H9 (cell line): ENCODE measurements at regions not wholly inside any gene's neighbourhood (a gene's known extent, or its start where the extent isn't known, plus 50 kb on each side); places are given as distances from the start of the nearest gene placed in this dataset.

Experiments
- DNase-seq: peaks from one replicate; pipeline ENCODE4 v3.0.0-alpha.2; 2017
- H2AFZ ChIP-seq: one replicate; pipeline ENCODE4 v1.6.1; 2013; ENCODE audit warnings: mild to moderate bottlenecking, low read length, control low read depth, moderate library complexity
- H2AK5ac ChIP-seq: 2 replicates; pipeline ENCODE4 v1.6.1; 2013; ENCODE audit warnings: low read length, control low read depth, mixed read lengths; ENCODE audit not compliant: insufficient read length
- H2BK120ac ChIP-seq: one replicate; pipeline ENCODE4 v1.6.1; 2013; ENCODE audit warnings: low read depth, mild to moderate bottlenecking, low read length, control low read depth, inconsistent platforms; ENCODE audit not compliant: poor library complexity, severe bottlenecking
- H2BK12ac ChIP-seq: 2 replicates; pipeline ENCODE4 v1.6.1; 2013; ENCODE audit warnings: low read length, control low read depth, mixed read lengths, low read depth; ENCODE audit not compliant: insufficient read length
- H2BK15ac ChIP-seq: 2 replicates; pipeline ENCODE4 v1.6.1; 2013; ENCODE audit warnings: low read depth, low read length, control low read depth
- H2BK20ac ChIP-seq: one replicate; pipeline ENCODE4 v1.6.1; 2013; ENCODE audit warnings: low read depth, mild to moderate bottlenecking, low read length, control low read depth, inconsistent platforms; ENCODE audit not compliant: poor library complexity, severe bottlenecking
- H2BK5ac ChIP-seq: 2 replicates; pipeline ENCODE4 v1.6.1; 2013; ENCODE audit warnings: low read length, control low read depth, mixed read lengths; ENCODE audit not compliant: insufficient read length
- H3K14ac ChIP-seq: 2 replicates; pipeline ENCODE4 v1.6.1; 2013; ENCODE audit warnings: low read length, control low read depth; ENCODE audit not compliant: insufficient read depth
- H3K18ac ChIP-seq: 2 replicates; pipeline ENCODE4 v1.6.1; 2013; ENCODE audit warnings: low read depth, mild to moderate bottlenecking, mixed read lengths, low read length, control low read depth; ENCODE audit not compliant: insufficient read length
- H3K23ac ChIP-seq: 2 replicates; pipeline ENCODE4 v1.6.1; 2013; ENCODE audit warnings: low read length, control low read depth, mixed read lengths, low read depth; ENCODE audit not compliant: insufficient read length
- H3K23me2 ChIP-seq: 2 replicates; pipeline ENCODE4 v1.6.1; 2013; ENCODE audit warnings: low read depth, mild to moderate bottlenecking, mixed read lengths, low read length, control low read depth; ENCODE audit not compliant: insufficient read length, poor library complexity, severe bottlenecking
- H3K27ac ChIP-seq: 2 replicates; pipeline ENCODE4 v1.5.1; 2013; ENCODE audit warnings: low read length, control low read depth, mixed read lengths, low read depth; ENCODE audit not compliant: insufficient read length
- H3K27me3 ChIP-seq: 2 replicates; pipeline ENCODE4 v1.6.1; 2013; ENCODE audit warnings: low read length, control low read depth, inconsistent platforms; ENCODE audit not compliant: insufficient read depth
- H3K4ac ChIP-seq: 2 replicates; pipeline ENCODE4 v1.6.1; 2013; ENCODE audit warnings: low read depth, mild to moderate bottlenecking, control low read depth, inconsistent platforms, low read length, moderate library complexity
- H3K4me1 ChIP-seq: 2 replicates; pipeline ENCODE4 v1.6.1; 2013; ENCODE audit warnings: low read length, control low read depth, inconsistent platforms; ENCODE audit not compliant: insufficient read depth
- H3K4me2 ChIP-seq: 2 replicates; pipeline ENCODE4 v1.6.1; 2013; ENCODE audit warnings: low read length, control low read depth, mixed read lengths; ENCODE audit not compliant: insufficient read length, insufficient read depth
- H3K56ac ChIP-seq: 2 replicates; pipeline ENCODE4 v1.6.1; 2013; ENCODE audit warnings: low read depth, mild to moderate bottlenecking, mixed read lengths, low read length, control low read depth; ENCODE audit not compliant: insufficient read length
- H3K79me1 ChIP-seq: 2 replicates; pipeline ENCODE4 v1.6.1; 2013; ENCODE audit warnings: low read depth, mild to moderate bottlenecking, moderate library complexity, low read length, control low read depth, inconsistent platforms; ENCODE audit not compliant: insufficient read depth, poor library complexity, severe bottlenecking
- H3K79me2 ChIP-seq: 2 replicates; pipeline ENCODE4 v1.6.1; 2013; ENCODE audit warnings: low read length, control low read depth, inconsistent platforms; ENCODE audit not compliant: insufficient read depth
- H3K9ac ChIP-seq: 2 replicates; pipeline ENCODE4 v1.6.1; 2013; ENCODE audit warnings: low read length, control low read depth, mixed read lengths; ENCODE audit not compliant: insufficient read length; ENCODE audit errors: extremely low read depth
- H3K9me3 ChIP-seq: one replicate; pipeline ENCODE4 v1.6.1; 2013; ENCODE audit warnings: low read depth, low read length, inconsistent platforms; ENCODE audit not compliant: control insufficient read depth
- H3T11ph ChIP-seq: one replicate; pipeline ENCODE4 v1.6.1; 2013; ENCODE audit warnings: mild to moderate bottlenecking, low read length, control low read depth, inconsistent platforms
- H4K20me1 ChIP-seq: one replicate; pipeline ENCODE4 v1.6.1; 2013; ENCODE audit not compliant: control insufficient read depth, insufficient read length, insufficient read depth
- H4K5ac ChIP-seq: 2 replicates; pipeline ENCODE4 v1.6.1; 2013; ENCODE audit warnings: low read depth, mild to moderate bottlenecking, mixed read lengths, low read length, control low read depth; ENCODE audit not compliant: insufficient read length
- H4K8ac ChIP-seq: replicated peaks from 2 replicates; pipeline ENCODE4 v1.6.1; 2013; ENCODE audit warnings: low read length, control low read depth, mixed read lengths, low read depth; ENCODE audit not compliant: insufficient read length
- H4K91ac ChIP-seq: 2 replicates; pipeline ENCODE4 v1.6.1; 2013; ENCODE audit warnings: low read depth, mild to moderate bottlenecking, moderate library complexity, mixed read lengths, low read length, control low read depth; ENCODE audit not compliant: insufficient read length
- H3K27ac Mint-ChIP-seq, 3 experiments: 2 replicates in 2 of 3; 3 replicates in 1 of 3; pipeline ENCODE4 v1.8.0; 2020 to 2021; ENCODE audit warnings: mixed read lengths in 3 of 3, mild to moderate bottlenecking in 1 of 3, moderate library complexity in 1 of 3
- H3K27me3 Mint-ChIP-seq: 2 replicates; pipeline ENCODE4 v1.8.0; 2021; ENCODE audit warnings: low read depth, mild to moderate bottlenecking, moderate library complexity, mixed read lengths
- H3K36me3 Mint-ChIP-seq, 3 experiments: 2 replicates in 2 of 3; 3 replicates in 1 of 3; pipeline ENCODE4 v1.8.0; 2020 to 2021; ENCODE audit warnings: low read depth in 3 of 3, mixed read lengths in 3 of 3; ENCODE audit not compliant: insufficient read depth in 1 of 3
- H3K4me1 Mint-ChIP-seq, 2 experiments: 2 replicates each; pipeline ENCODE4 v1.8.0; 2020; ENCODE audit warnings: mixed read lengths in 2 of 2
- H3K4me3 Mint-ChIP-seq, 2 experiments: 2 replicates in 1 of 2; 3 replicates in 1 of 2; pipeline ENCODE4 v1.8.0; 2020 to 2021; ENCODE audit warnings: mild to moderate bottlenecking in 2 of 2, mixed read lengths in 2 of 2, moderate library complexity in 1 of 2
- H3K9me3 Mint-ChIP-seq, 2 experiments: 2 replicates in 1 of 2; 3 replicates in 1 of 2; pipeline ENCODE4 v1.8.0; 2020; ENCODE audit warnings: mild to moderate bottlenecking in 2 of 2, mixed read lengths in 2 of 2, moderate library complexity in 1 of 2
- WGBS: extraction: QIAGEN DNeasy Blood & Tissue Kit; methylation state at CpG from one replicate; pipeline ENCODE4 v1.1.7; 2013; ENCODE audit warnings: missing lambda C conversion rate, low lambda C conversion rate, mixed read lengths; ENCODE audit not compliant: insufficient read length; ENCODE audit errors: extremely low coverage; 5-methylcytosine and 5-hydroxymethylcytosine counted together
- TF ChIP-seq, protein P1 (sequence below): fragments of 200-600 bp; sonication (generic); conservative IDR thresholded peaks from 3 replicates; pipeline ENCODE4 v1.8.0; 2021; ENCODE audit warnings: antibody characterized with exemption, mild to moderate bottlenecking

DNA sequence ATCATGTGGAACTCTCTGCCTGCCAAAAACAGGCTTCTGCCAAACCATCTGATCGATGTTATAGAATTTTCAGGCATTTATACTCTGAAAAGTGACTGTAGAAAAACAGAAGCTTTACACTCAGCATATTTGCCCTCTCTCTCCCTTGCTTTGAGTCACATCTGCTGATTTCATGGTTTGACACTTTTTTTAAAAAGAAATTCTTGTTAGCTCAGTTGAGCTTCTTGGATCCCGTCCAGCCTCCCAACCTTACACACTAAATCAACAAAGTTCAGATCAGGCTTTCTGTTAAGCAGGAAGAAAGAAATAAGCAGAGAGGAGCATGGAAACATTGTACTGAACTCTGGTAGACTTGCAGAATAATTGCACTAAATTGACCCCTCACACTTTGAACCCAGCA, 193.6 kb upstream of the SEL1L start:
- WGBS, result no CpG with 5 or more reads among the region's 2 CpGs
- H3K4ac ChIP-seq, result no peak overlapping the region
- H2BK15ac ChIP-seq, result no peak overlapping the region
- Mint-ChIP-seq H3K27me3 (no peaks in the 10 kb centered on the region), H3K9me3 (no peaks in the 10 kb centered on the region), H3K27ac (no peak overlapping the region), H3K4me1 (no peaks in the 10 kb centered on the region), H3K4me3 (no peak overlapping the region), H3K36me3 (no peaks in the 10 kb centered on the region)
- H3K9me3 ChIP-seq, result no peaks in the 10 kb centered on the region
- H3K23ac ChIP-seq, result no peak overlapping the region
- no peak overlapping the region for H4K91ac ChIP-seq
- H3K4me1 ChIP-seq, result no peaks in the 10 kb centered on the region
- no peak overlapping the region for H2BK12ac ChIP-seq
- H3K14ac ChIP-seq, result no peak overlapping the region
- H2BK5ac ChIP-seq, result no peak overlapping the region
- H3K23me2 ChIP-seq, result no peaks in the 10 kb centered on the region
- no peak overlapping the region for H3T11ph ChIP-seq
- no peak overlapping the region for H3K56ac ChIP-seq
- H3K79me2 ChIP-seq, result no peaks in the 10 kb centered on the region
- DNase-seq, result no peak
- no peak overlapping the region for H3K27ac ChIP-seq
- no peak overlapping the region for H2BK20ac ChIP-seq
- H3K9ac ChIP-seq, result no peak overlapping the region
- no peak overlapping the region for H2BK120ac ChIP-seq
- H4K8ac ChIP-seq, result no peak overlapping the region
- H3K4me2 ChIP-seq, result no peak overlapping the region
- no peaks in the 10 kb centered on the region for H3K79me1 ChIP-seq
- TF ChIP-seq, protein P1, sequence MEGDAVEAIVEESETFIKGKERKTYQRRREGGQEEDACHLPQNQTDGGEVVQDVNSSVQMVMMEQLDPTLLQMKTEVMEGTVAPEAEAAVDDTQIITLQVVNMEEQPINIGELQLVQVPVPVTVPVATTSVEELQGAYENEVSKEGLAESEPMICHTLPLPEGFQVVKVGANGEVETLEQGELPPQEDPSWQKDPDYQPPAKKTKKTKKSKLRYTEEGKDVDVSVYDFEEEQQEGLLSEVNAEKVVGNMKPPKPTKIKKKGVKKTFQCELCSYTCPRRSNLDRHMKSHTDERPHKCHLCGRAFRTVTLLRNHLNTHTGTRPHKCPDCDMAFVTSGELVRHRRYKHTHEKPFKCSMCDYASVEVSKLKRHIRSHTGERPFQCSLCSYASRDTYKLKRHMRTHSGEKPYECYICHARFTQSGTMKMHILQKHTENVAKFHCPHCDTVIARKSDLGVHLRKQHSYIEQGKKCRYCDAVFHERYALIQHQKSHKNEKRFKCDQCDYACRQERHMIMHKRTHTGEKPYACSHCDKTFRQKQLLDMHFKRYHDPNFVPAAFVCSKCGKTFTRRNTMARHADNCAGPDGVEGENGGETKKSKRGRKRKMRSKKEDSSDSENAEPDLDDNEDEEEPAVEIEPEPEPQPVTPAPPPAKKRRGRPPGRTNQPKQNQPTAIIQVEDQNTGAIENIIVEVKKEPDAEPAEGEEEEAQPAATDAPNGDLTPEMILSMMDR, result no peak
- no peak overlapping the region for H3K18ac ChIP-seq
- no peaks in the 10 kb centered on the region for H3K27me3 ChIP-seq
- H2AK5ac ChIP-seq, result no peak overlapping the region
- no peak overlapping the region for H4K5ac ChIP-seq
- no peaks in the 10 kb centered on the region for H4K20me1 ChIP-seq
- no peak overlapping the region for H2AFZ ChIP-seq
